ENCODE measurements at regions not wholly inside any gene's neighbourhood (a gene's known extent, or its start where the extent isn't known, plus 50 kb on each side); places are given as distances from the start of the nearest gene placed in this dataset.

DNA sequence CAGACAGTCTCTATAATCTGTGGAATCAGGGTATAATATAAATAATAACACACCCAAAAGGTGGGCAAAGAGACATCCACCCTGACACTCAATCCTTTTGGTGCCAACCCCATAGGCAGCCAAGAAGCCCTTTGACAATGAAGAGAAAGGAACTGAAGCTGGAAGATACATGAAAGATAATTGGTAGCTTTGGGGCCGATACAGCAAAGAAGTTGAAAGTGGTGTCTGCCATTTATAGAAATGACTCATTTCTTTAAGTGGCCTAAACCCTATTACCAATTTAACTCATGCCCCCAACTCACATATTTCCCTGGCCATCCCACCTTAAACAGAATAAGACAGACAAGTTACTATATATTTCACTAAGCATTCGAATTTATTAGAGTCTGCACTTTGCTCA, 167.0 kb downstream of the ZC3H11B start:
- no peak for DNase-seq (ENCODE audit: low read depth)
- no peak overlapping the region for H3K4me3 ChIP-seq (ENCODE audit: control insufficient read depth, low read depth, low read length)
- TF ChIP-seq, protein P1, sequence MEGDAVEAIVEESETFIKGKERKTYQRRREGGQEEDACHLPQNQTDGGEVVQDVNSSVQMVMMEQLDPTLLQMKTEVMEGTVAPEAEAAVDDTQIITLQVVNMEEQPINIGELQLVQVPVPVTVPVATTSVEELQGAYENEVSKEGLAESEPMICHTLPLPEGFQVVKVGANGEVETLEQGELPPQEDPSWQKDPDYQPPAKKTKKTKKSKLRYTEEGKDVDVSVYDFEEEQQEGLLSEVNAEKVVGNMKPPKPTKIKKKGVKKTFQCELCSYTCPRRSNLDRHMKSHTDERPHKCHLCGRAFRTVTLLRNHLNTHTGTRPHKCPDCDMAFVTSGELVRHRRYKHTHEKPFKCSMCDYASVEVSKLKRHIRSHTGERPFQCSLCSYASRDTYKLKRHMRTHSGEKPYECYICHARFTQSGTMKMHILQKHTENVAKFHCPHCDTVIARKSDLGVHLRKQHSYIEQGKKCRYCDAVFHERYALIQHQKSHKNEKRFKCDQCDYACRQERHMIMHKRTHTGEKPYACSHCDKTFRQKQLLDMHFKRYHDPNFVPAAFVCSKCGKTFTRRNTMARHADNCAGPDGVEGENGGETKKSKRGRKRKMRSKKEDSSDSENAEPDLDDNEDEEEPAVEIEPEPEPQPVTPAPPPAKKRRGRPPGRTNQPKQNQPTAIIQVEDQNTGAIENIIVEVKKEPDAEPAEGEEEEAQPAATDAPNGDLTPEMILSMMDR (conservative IDR thresholded peaks at IDR 0.05; ENCODE audit: control insufficient read depth, insufficient read depth, low read depth, low read length): no peak

DNA sequence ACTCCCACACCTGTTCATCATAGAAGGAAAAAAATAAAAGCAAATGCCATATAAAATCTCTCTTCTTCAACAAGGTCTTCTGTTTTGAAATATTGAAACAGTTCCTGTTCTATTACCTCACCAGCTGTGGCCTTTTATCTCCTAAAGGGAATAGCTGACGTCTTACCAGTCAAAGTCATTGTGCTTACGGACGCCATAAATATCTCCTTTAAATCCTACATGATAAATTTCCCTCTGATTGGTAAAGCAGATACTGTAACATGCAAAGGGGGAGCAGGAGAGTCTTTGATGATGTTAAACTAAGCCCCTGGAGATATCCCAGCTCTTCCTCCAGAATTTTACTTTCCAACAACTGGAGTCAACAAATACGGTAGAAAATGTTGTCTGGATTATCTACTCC, 168.4 kb downstream of the ZC3H11B start:
- TF ChIP-seq, protein P1 (conservative IDR thresholded peaks at IDR 0.05; ENCODE audit: control insufficient read depth, insufficient read depth, low read depth, low read length): no peak
- no peak for DNase-seq (ENCODE audit: low read depth)
- no peak overlapping the region for H3K4me3 ChIP-seq (ENCODE audit: control insufficient read depth, low read depth, low read length)

- no peak overlapping the region for H3K4me3 ChIP-seq (ENCODE audit: control insufficient read depth, low read depth, low read length)
- TF ChIP-seq, protein P1 (conservative IDR thresholded peaks at IDR 0.05; ENCODE audit: control insufficient read depth, insufficient read depth, low read depth, low read length): no peak
- peak; percentile 57 for DNase-seq (ENCODE audit: low read depth)
These were observed 169.1 kb downstream of the ZC3H11B start for GRCh38 chr1:219443763-219444162.

DNA sequence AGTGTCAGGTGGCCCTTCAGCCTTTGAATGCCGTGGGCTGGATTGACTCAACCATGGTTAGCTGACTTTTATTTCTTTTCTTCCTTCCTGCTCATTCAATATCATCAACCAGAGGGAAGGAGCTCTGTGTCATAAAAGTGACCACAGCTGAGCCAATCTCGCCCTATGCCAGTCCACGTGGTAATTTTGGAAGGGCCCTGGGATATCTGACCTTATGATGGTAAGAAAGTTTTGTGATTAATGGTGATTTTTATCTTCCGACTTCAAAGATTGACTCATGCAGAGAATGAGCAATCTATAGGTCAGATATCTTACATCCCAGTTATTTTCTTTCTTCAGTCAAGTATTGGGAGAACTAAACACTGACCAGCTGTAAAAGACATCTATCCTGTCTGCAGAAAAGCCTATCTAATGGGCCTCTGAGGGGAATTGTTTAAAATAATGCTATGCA, 170.3 kb downstream of the ZC3H11B start:
- peak; percentile 77 for DNase-seq (ENCODE audit: low read depth)
- TF ChIP-seq, protein P1 (conservative IDR thresholded peaks at IDR 0.05; ENCODE audit: control insufficient read depth, insufficient read depth, low read depth, low read length): no peak
- no peak overlapping the region for H3K4me3 ChIP-seq (ENCODE audit: control insufficient read depth, low read depth, low read length)

- TF ChIP-seq, protein P1 (conservative IDR thresholded peaks at IDR 0.05; ENCODE audit: control insufficient read depth, insufficient read depth, low read depth, low read length): no peak
- DNase-seq (ENCODE audit: low read depth): no peak
These were observed 171.0 kb downstream of the ZC3H11B start for GRCh38 chr1:219441884-219442283.

GRCh38 chr1:219439376-219439775, 173.5 kb downstream of the ZC3H11B start:
- H3K4me3 ChIP-seq (ENCODE audit: control insufficient read depth, low read depth, low read length): no peak overlapping the region
- DNase-seq (ENCODE audit: low read depth): no peak
- TF ChIP-seq, protein P1 (conservative IDR thresholded peaks at IDR 0.05; ENCODE audit: control insufficient read depth, insufficient read depth, low read depth, low read length): no peak

More at GRCh38 chr1:219441884-219442283, 171.0 kb downstream of the ZC3H11B start:
- H3K4me3 ChIP-seq (ENCODE audit: control insufficient read depth, low read depth, low read length): no peak overlapping the region

DNA sequence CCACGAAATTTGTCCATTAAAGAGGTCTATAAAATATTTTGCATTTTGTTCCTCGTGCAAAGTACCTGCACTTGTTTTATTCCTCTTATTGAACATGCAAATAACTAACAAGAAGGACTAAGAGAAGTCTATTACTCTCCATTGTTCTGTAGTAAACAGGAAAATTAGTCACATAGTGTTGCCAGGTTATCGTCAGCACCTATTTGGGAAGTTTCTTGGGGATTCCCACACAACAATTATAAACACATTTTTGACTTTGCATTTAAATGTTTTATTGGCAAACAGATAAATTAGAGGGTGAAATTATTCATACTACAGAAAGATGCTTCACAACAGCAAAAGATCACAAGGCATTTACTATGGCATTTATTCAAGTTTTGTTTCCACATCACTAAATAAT, 174.5 kb downstream of the ZC3H11B start:
- no peak overlapping the region for H3K4me3 ChIP-seq (ENCODE audit: control insufficient read depth, low read depth, low read length)
- no peak for DNase-seq (ENCODE audit: low read depth)
- TF ChIP-seq, protein P1 (conservative IDR thresholded peaks at IDR 0.05; ENCODE audit: control insufficient read depth, insufficient read depth, low read depth, low read length): no peak

All from fibroblast of mammary gland (primary cell).